ENCODE measurements at regions not wholly inside any gene's neighbourhood (a gene's known extent, or its start where the extent isn't known, plus 50 kb on each side); places are given as distances from the start of the nearest gene placed in this dataset.

DNA sequence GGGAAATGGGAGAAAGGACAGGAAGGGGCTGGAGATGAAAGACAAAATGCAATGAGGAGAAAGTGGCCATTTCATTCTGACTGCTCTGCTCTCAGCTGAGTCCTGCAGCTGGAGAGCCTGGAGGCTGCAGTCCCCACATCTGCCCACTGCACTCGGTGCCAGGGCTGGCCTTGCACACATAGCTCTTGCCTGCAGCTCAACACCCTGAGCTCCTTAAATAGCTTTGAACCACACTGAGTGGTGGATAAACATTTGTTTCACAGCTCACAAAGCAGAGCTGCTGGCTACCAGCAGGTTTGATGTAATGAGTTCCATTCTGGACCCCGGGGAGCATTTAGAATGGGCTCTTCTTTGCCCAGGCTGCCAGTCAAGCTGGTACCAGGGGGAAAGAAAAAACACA lies 426.1 kb upstream of the CADM1 start:
- Histone ChIP-seq H3K4me3 (ENCODE audit: low read length in 2 of 2) (no peak overlapping the region), H3K9me3 (ENCODE audit: control insufficient read depth in 2 of 2, insufficient read depth in 1 of 2, low read length in 1 of 2) (no peaks in the 10 kb centered on the region), H3K27me3 (ENCODE audit: control insufficient read depth in 2 of 2, insufficient read depth in 1 of 2, low read length in 1 of 2) (no peaks in the 10 kb centered on the region), H3K4me1 (ENCODE audit: control insufficient read depth in 2 of 2, insufficient read depth in 2 of 2, low read length in 2 of 2) (no peaks in the 10 kb centered on the region), H3K27ac (ENCODE audit: low read depth in 1 of 2, low read length in 1 of 2) (no peak overlapping the region), H3K36me3 (ENCODE audit: control insufficient read depth in 2 of 2, insufficient read depth in 2 of 2, low read length in 1 of 2) (no peaks in the 10 kb centered on the region)
- DNase-seq (ENCODE audit: low read depth in 6 of 9, low spot score in 9 of 9) = no peak
- WGBS = 86% methylated on average over 2 of the region's 2 CpGs

DNA sequence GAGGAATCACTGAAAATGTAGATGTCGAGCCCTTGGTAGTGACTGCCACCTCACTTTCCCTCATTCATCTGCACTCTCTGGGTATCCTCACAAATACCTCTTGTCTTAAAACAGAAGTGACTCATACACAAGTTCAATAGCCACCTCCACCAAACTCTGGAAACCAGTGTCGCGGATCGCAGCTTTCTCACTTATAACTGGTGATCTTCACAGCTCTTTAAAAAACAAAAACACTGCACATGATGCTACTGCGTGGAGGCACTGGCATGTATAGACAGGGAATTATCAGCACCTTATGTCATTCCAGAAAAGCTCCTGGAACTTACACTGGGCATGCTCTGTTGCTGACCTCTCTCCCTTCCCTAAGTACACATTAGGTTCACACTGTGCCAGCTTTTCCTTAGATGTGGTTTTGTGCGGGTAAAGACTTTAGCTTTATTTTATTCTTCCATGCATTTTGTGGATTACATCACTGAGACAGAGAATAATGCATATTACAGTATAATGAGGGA lies 425.5 kb upstream of the CADM1 start:
- no peak for DNase-seq (ENCODE audit: low read depth in 6 of 9, low spot score in 9 of 9)
- no peak overlapping the region for H3K4me3 ChIP-seq (ENCODE audit: low read length in 2 of 2)
- WGBS = 93% methylated on average over 6 of the region's 6 CpGs

DNA sequence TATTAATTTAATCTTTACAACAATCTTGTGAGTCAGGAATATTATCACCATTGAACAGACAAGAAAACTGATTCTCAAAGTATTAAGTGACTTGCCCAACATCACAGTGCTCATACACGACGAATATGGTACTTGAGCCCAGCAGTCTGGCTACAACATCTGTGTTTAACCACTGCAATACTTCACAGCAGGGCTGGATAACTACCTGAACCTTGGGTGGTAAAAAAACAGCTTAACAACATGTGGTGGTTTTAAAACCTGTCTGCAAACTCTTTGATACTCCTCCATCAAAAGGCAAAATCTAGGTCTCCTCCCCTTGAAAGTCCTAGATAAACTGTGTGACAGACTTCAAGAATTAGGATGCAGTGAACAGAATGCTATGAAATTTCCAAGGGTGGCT lies 424.6 kb upstream of the CADM1 start:
- Histone ChIP-seq H3K4me1 (ENCODE audit: control insufficient read depth in 2 of 2, insufficient read depth in 2 of 2, low read length in 2 of 2) (no peaks in the 10 kb centered on the region), H3K36me3 (ENCODE audit: control insufficient read depth in 2 of 2, insufficient read depth in 2 of 2, low read length in 1 of 2) (no peaks in the 10 kb centered on the region), H3K27me3 (ENCODE audit: control insufficient read depth in 2 of 2, insufficient read depth in 1 of 2, low read length in 1 of 2) (no peaks in the 10 kb centered on the region), H3K4me3 (ENCODE audit: low read length in 2 of 2) (no peak overlapping the region), H3K9me3 (ENCODE audit: control insufficient read depth in 2 of 2, insufficient read depth in 1 of 2, low read length in 1 of 2) (no peaks in the 10 kb centered on the region), H3K27ac (ENCODE audit: low read depth in 1 of 2, low read length in 1 of 2) (no peak overlapping the region)
- WGBS = 91% methylated on average over 2 of the region's 2 CpGs
- no peak for DNase-seq (ENCODE audit: low read depth in 6 of 9, low spot score in 9 of 9)

More for the DNA sequence above, 425.5 kb upstream of the CADM1 start:
- H3K27me3 ChIP-seq (ENCODE audit: control insufficient read depth in 2 of 2, insufficient read depth in 1 of 2, low read length in 1 of 2) = no peaks in the 10 kb centered on the region
- no peaks in the 10 kb centered on the region for H3K9me3 ChIP-seq (ENCODE audit: control insufficient read depth in 2 of 2, insufficient read depth in 1 of 2, low read length in 1 of 2)
- H3K36me3 ChIP-seq (ENCODE audit: control insufficient read depth in 2 of 2, insufficient read depth in 2 of 2, low read length in 1 of 2) = no peaks in the 10 kb centered on the region
- no peaks in the 10 kb centered on the region for H3K4me1 ChIP-seq (ENCODE audit: control insufficient read depth in 2 of 2, insufficient read depth in 2 of 2, low read length in 2 of 2)
- H3K27ac ChIP-seq (ENCODE audit: low read depth in 1 of 2, low read length in 1 of 2) = no peak overlapping the region

DNA sequence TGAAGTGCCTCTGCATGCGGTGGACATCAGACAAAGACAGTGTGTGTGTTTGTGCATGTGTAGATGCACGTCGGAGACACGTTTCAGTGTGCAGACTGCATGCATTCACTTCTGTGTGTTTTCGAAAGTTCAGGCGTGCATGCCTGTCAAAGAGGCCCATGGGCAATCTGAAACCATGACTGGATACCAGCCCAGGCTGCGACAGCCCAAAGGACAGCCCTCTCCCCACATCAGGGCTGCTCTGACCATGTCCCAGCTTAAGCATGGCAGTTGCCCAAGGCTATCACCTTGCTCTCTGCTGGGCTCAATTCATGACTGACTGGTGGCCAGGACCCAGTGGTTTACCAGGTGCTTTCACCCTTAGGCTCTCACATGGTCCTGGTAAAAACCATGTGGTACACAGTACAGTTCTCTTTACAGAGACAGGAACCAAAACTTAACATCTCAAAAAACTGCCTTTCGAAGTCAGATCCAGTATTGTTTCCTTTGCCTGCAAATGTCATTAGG lies 423.7 kb upstream of the CADM1 start:
- 92% methylated on average over 8 of the region's 8 CpGs for WGBS
- no peak for DNase-seq (ENCODE audit: low read depth in 6 of 9, low spot score in 9 of 9)
- Histone ChIP-seq H3K4me3 (ENCODE audit: low read length in 2 of 2) (no peak overlapping the region), H3K36me3 (ENCODE audit: control insufficient read depth in 2 of 2, insufficient read depth in 2 of 2, low read length in 1 of 2) (no peaks in the 10 kb centered on the region), H3K27me3 (ENCODE audit: control insufficient read depth in 2 of 2, insufficient read depth in 1 of 2, low read length in 1 of 2) (no peaks in the 10 kb centered on the region), H3K27ac (ENCODE audit: low read depth in 1 of 2, low read length in 1 of 2) (no peak overlapping the region), H3K9me3 (ENCODE audit: control insufficient read depth in 2 of 2, insufficient read depth in 1 of 2, low read length in 1 of 2) (no peaks in the 10 kb centered on the region), H3K4me1 (ENCODE audit: control insufficient read depth in 2 of 2, insufficient read depth in 2 of 2, low read length in 2 of 2) (no peaks in the 10 kb centered on the region)

DNA sequence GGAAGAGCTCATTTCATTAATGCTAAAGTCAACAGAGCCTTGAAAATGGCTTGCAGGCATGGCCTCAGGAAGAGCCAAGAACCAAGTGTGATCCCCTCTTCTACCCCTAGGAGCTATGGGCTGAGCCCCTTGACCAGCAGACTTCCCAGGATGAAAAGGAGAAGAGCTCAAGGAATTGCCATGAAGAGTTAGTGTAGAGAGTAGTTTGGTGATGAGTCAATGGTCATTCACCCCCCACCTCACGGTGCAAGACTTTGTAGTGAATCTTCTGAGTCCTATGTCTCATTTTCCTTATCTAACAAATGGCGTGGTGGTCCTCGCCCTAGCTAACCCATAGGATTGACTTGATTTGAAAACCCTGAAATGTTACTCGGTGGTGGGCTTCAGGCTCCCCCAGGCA lies 422.4 kb upstream of the CADM1 start:
- WGBS = 94% methylated on average over 4 of the region's 4 CpGs
- H3K9me3 ChIP-seq (ENCODE audit: control insufficient read depth in 2 of 2, insufficient read depth in 1 of 2, low read length in 1 of 2) = no peaks in the 10 kb centered on the region
- DNase-seq (ENCODE audit: low read depth in 6 of 9, low spot score in 9 of 9) = no peak
- H3K27me3 ChIP-seq (ENCODE audit: control insufficient read depth in 2 of 2, insufficient read depth in 1 of 2, low read length in 1 of 2) = no peaks in the 10 kb centered on the region
- no peak overlapping the region for H3K4me3 ChIP-seq (ENCODE audit: low read length in 2 of 2)
- no peaks in the 10 kb centered on the region for H3K36me3 ChIP-seq (ENCODE audit: control insufficient read depth in 2 of 2, insufficient read depth in 2 of 2, low read length in 1 of 2)
- H3K27ac ChIP-seq (ENCODE audit: low read depth in 1 of 2, low read length in 1 of 2) = no peak overlapping the region
- H3K4me1 ChIP-seq (ENCODE audit: control insufficient read depth in 2 of 2, insufficient read depth in 2 of 2, low read length in 2 of 2) = no peaks in the 10 kb centered on the region

DNA sequence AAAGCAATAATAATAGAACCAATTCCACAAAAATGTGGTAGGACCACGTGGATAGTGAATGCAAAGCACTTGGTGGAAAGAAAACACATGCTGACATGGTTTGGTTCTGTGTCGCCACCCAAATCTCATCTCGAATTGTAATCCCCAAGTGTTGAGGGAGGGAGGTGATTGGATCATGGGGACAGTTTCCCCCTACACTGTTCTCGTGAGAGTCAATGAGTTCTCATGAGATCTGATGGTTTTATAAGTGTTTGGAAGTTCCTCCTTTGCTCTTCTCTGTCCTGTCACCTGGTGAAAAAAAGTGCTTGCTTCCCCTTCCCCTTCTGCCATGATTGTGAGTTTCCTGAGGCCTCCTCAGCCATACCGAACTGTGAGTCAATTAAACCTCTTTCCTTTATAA lies 421.9 kb upstream of the CADM1 start:
- WGBS = 67% methylated on average over 5 of the region's 5 CpGs
- Histone ChIP-seq H3K4me3 (ENCODE audit: low read length in 2 of 2) (no peak overlapping the region), H3K4me1 (ENCODE audit: control insufficient read depth in 2 of 2, insufficient read depth in 2 of 2, low read length in 2 of 2) (no peaks in the 10 kb centered on the region)

DNA sequence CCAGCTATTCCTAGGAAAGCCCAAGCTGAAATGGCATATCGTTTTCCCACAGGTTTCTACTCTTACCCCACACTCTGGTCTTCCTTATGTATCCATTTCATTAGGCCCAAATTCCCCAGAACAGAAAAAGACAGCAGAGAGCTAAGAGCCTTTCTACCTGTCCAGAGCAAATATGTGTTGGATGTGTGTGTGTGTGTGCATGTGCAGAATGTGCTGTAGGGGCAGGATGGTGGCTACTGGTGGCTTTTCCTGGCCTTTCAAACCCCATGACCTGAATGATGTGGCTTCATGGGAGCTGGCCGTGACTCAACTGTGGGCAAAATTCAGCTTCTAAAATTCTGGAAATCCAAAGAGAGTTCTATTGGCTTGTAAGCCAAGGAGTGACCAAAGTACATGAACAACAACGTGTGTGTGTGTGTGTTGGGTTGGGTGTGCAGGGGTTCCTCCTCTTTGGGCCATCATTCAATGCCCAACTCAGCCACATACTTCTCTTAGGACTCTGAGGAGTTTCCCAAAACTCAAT lies 421.4 kb upstream of the CADM1 start:
- Histone ChIP-seq H3K4me1 (ENCODE audit: control insufficient read depth in 2 of 2, insufficient read depth in 2 of 2, low read length in 2 of 2) (no peaks in the 10 kb centered on the region), H3K9me3 (ENCODE audit: control insufficient read depth in 2 of 2, insufficient read depth in 1 of 2, low read length in 1 of 2) (no peaks in the 10 kb centered on the region), H3K27me3 (ENCODE audit: control insufficient read depth in 2 of 2, insufficient read depth in 1 of 2, low read length in 1 of 2) (no peaks in the 10 kb centered on the region), H3K4me3 (ENCODE audit: low read length in 2 of 2) (no peak overlapping the region), H3K36me3 (ENCODE audit: control insufficient read depth in 2 of 2, insufficient read depth in 2 of 2, low read length in 1 of 2) (no peaks in the 10 kb centered on the region), H3K27ac (ENCODE audit: low read depth in 1 of 2, low read length in 1 of 2) (no peak overlapping the region)
- no peak for DNase-seq (ENCODE audit: low read depth in 6 of 9, low spot score in 9 of 9)
- WGBS = 87% methylated on average over 3 of the region's 3 CpGs

More for the DNA sequence above, 421.9 kb upstream of the CADM1 start:
- Histone ChIP-seq H3K9me3 (ENCODE audit: control insufficient read depth in 2 of 2, insufficient read depth in 1 of 2, low read length in 1 of 2) (no peaks in the 10 kb centered on the region), H3K36me3 (ENCODE audit: control insufficient read depth in 2 of 2, insufficient read depth in 2 of 2, low read length in 1 of 2) (no peaks in the 10 kb centered on the region), H3K27me3 (ENCODE audit: control insufficient read depth in 2 of 2, insufficient read depth in 1 of 2, low read length in 1 of 2) (no peaks in the 10 kb centered on the region), H3K27ac (ENCODE audit: low read depth in 1 of 2, low read length in 1 of 2) (no peak overlapping the region)
- DNase-seq (ENCODE audit: low read depth in 6 of 9, low spot score in 9 of 9) = no peak

DNA sequence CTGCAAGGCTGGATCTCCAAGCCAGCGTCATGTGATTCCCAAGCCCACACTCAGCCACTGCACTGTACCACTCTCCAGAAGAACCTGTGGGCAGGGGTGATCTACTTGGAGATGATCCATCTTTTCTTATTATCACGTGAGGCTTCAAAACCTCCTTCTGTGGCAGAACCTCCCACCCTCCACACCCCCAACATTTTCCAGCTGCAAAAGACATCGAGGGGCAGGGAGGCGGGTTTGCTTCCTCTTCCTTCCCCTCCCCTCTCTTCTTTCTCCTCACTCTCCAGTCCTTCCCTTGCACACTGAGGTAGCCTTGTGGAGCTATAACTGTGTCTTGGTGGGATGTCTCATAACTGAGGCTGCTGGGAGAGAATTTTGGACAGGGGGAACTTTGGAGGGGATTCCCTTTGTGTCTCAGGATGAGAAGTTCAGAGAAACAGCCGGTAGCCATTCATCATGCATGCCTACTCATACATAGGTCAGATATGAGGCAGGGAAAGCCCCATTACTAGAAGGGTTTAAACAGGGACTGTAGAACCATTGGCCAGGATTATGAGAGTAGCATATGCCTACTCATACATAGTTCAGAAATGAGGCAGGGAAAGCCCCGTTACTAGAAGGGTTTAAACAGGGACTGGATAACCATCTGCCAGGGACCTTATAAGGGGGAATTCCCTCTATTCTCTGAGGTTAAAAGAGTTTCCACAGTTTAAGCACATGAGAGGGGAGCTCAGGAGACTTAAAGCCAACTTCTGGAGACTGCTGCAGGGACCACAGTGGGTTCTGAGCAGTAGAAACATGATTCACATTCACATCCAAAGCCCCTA lies 420.7 kb upstream of the CADM1 start:
- no peak overlapping the region for H3K4me3 ChIP-seq (ENCODE audit: low read length in 2 of 2)
- H3K4me1 ChIP-seq (ENCODE audit: control insufficient read depth in 2 of 2, insufficient read depth in 2 of 2, low read length in 2 of 2) = no peaks in the 10 kb centered on the region
- no peaks in the 10 kb centered on the region for H3K27me3 ChIP-seq (ENCODE audit: control insufficient read depth in 2 of 2, insufficient read depth in 1 of 2, low read length in 1 of 2)
- 69% methylated on average over 6 of the region's 6 CpGs for WGBS
- no peaks in the 10 kb centered on the region for H3K36me3 ChIP-seq (ENCODE audit: control insufficient read depth in 2 of 2, insufficient read depth in 2 of 2, low read length in 1 of 2)
- DNase-seq (ENCODE audit: low read depth in 6 of 9, low spot score in 9 of 9) = peak in 2 of 9 donors; percentile 4 to 31
- no peak overlapping the region for H3K27ac ChIP-seq (ENCODE audit: low read depth in 1 of 2, low read length in 1 of 2)
- H3K9me3 ChIP-seq (ENCODE audit: control insufficient read depth in 2 of 2, insufficient read depth in 1 of 2, low read length in 1 of 2) = no peaks in the 10 kb centered on the region

DNA sequence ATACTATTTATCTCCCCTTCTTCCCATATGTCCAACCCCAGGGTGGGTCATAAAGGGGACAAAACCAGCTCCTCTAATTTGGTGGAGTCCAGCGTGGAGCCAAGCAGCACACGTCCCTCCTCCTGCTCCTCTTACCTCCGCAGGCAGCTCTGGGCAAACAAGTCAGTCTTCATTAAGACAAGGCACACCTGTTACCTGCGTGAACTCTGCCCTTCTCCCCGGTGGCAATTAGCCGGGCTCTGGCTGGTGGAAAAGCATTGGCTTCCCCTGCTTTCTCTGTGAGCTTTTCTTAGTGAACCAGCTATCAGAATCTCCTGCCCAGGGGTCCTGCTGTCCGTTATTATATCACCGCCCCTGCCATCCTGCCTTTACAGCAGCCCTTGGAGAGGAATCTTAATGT lies 418.7 kb upstream of the CADM1 start:
- Histone ChIP-seq H3K9me3 (ENCODE audit: control insufficient read depth in 2 of 2, insufficient read depth in 1 of 2, low read length in 1 of 2) (no peaks in the 10 kb centered on the region), H3K27ac (ENCODE audit: low read depth in 1 of 2, low read length in 1 of 2) (no peak overlapping the region), H3K27me3 (ENCODE audit: control insufficient read depth in 2 of 2, insufficient read depth in 1 of 2, low read length in 1 of 2) (no peaks in the 10 kb centered on the region), H3K4me1 (ENCODE audit: control insufficient read depth in 2 of 2, insufficient read depth in 2 of 2, low read length in 2 of 2) (no peaks in the 10 kb centered on the region), H3K4me3 (ENCODE audit: low read length in 2 of 2) (no peak overlapping the region), H3K36me3 (ENCODE audit: control insufficient read depth in 2 of 2, insufficient read depth in 2 of 2, low read length in 1 of 2) (no peaks in the 10 kb centered on the region)
- no peak for DNase-seq (ENCODE audit: low read depth in 6 of 9, low spot score in 9 of 9)
- 94% methylated on average over 8 of the region's 8 CpGs for WGBS

Measured in thymus (tissue), 11 donors.